Thymus (tissue), 11 donors: ENCODE measurements at regions not wholly inside any gene's neighbourhood (a gene's known extent, or its start where the extent isn't known, plus 50 kb on each side); places are given as distances from the start of the nearest gene placed in this dataset.
"Not testable (repeated sequence)": the region's sequence is repeated elsewhere in the genome, so short reads cannot be mapped to it uniquely, and the experiment has no call there.

Source experiments
- DNase-seq, 9 donors: peaks; one replicate each; pipeline ENCODE4 v3.0.0-alpha.2; 2013; ENCODE audit warnings: low spot score in 9 of 9, low read depth in 6 of 9, missing footprints in 1 of 9
- H3K27ac ChIP-seq, 2 donors: one replicate each; pipeline ENCODE4 v1.5.1; 2013; ENCODE audit warnings: control low read depth in 1 of 2, low read depth in 1 of 2, low read length in 1 of 2, mild to moderate bottlenecking in 1 of 2, moderate library complexity in 1 of 2
- H3K27me3 ChIP-seq, 2 donors: one replicate each; pipeline ENCODE4 v1.5.1; 2013; ENCODE audit warnings: low read length in 1 of 2; ENCODE audit not compliant: control insufficient read depth in 2 of 2, insufficient read depth in 1 of 2
- H3K36me3 ChIP-seq, 2 donors: one replicate each; pipeline ENCODE4 v1.5.1; 2013; ENCODE audit warnings: low read length in 1 of 2, mild to moderate bottlenecking in 1 of 2, moderate library complexity in 1 of 2; ENCODE audit not compliant: control insufficient read depth in 2 of 2, insufficient read depth in 2 of 2
- H3K4me1 ChIP-seq, 2 donors: one replicate each; pipeline ENCODE4 v1.5.1; 2013; ENCODE audit warnings: low read length in 2 of 2; ENCODE audit not compliant: control insufficient read depth in 2 of 2, insufficient read depth in 2 of 2
- H3K4me3 ChIP-seq, 2 donors: one replicate each; pipeline ENCODE4 v1.5.1; 2013; ENCODE audit warnings: low read length in 2 of 2, control low read depth in 1 of 2, mild to moderate bottlenecking in 1 of 2
- H3K9me3 ChIP-seq, 2 donors: one replicate each; pipeline ENCODE4 v1.5.1; 2013; ENCODE audit warnings: low read length in 1 of 2, mild to moderate bottlenecking in 1 of 2; ENCODE audit not compliant: control insufficient read depth in 2 of 2, insufficient read depth in 1 of 2
- WGBS: extraction: QIAGEN DNeasy Blood & Tissue Kit; methylation state at CpG from one replicate; pipeline ENCODE4 v1.1.7; 2013; 5-methylcytosine and 5-hydroxymethylcytosine counted together
- donor health status: healthy.

DNA sequence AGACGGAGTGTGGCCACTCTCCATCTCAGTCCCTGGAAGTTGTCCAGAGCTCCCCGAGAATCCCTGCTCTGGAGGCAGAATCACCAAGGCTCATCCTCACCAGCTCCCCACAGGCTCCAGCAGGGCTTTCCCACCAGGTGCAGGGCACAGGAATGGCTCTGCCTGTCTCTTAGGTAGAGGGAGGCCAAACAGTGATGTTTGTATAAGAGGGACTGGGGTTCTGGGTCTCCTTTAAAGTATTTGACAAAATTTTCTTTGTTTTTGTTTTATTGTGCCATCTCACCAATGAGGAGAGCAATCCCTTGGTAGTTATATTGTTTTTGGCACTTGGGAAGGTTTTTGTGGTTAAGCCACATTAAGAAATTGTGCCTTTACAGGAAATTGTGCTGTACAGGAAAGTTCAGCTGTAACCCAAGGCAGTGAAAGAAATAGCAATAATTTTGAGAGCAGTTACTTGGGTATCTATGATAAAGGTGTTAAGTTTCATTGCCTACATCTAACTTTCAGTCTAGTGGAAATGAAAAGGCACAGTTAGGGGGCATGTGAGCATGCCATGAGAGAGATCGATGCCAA is 219.3 kb upstream of the PRSS58 start:
- peak overlapping the region; percentile 65 to 86 for H3K27ac ChIP-seq
- no peak overlapping the region for H3K4me3 ChIP-seq
- no peaks in the 10 kb centered on the region for H3K36me3 ChIP-seq
- no peak for DNase-seq
- 29% methylated on average over 3 of the region's 3 CpGs for WGBS
- no peaks in the 10 kb centered on the region for H3K9me3 ChIP-seq
- peaks cover 10 to 66% of the 10 kb centered on the region in 2 donors for H3K4me1 ChIP-seq
- no peaks in the 10 kb centered on the region for H3K27me3 ChIP-seq

DNA sequence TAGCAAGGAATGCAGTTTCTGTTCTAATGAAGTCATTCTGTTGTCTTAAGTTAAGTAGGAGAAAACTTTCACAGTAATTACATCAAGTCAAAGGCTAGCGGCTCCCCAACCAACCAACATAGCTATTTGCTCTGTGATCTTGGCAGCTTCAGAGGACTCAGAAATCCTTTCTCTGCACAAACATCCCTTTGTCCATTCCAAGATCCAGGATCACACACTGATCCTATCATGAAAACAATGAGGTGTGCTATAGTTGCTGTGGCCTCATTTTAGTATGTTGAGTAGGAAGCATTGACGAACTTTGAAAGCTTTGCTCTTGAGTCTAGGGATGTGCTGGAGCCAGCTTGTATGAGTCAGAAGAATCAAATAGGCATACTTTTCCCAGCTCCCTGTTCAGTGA is 218.2 kb upstream of the PRSS58 start:
- Histone ChIP-seq H3K36me3 (no peaks in the 10 kb centered on the region), H3K4me3 (no peak overlapping the region), H3K4me1 (peaks cover 8 to 63% of the 10 kb centered on the region in 2 donors), H3K9me3 (no peaks in the 10 kb centered on the region), H3K27me3 (no peaks in the 10 kb centered on the region), H3K27ac (no peak overlapping the region)
- no peak for DNase-seq
- 88% methylated on average over 2 of the region's 2 CpGs for WGBS

GRCh38 chr7:142471820-142472219 is 214.0 kb upstream of the PRSS58 start:
- Histone ChIP-seq H3K27me3 (no peaks in the 10 kb centered on the region), H3K27ac (no peak overlapping the region), H3K36me3 (no peaks in the 10 kb centered on the region), H3K4me1 (peaks cover 19 to 72% of the 10 kb centered on the region in 2 donors), H3K9me3 (no peaks in the 10 kb centered on the region), H3K4me3 (no peak overlapping the region)
- DNase-seq: no peak
- 32% methylated on average over 1 of the region's 1 CpG for WGBS

DNA sequence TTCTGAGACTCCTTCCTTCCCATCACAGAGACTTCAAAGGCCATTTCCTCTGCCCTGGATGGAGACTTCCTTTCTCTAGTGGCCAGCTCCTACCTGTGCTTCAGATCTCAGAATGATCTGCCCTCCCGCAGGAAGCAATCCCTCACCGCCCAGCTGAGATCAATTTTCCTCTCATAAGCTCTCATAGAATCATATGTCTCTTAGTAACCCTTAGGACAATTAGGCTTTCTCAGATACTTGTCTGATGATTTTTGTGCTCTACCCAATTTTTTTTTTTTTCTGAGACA is 212.6 kb upstream of the PRSS58 start:
- no peak overlapping the region for H3K4me3 ChIP-seq
- no peak for DNase-seq
- H3K36me3 ChIP-seq: peaks cover 0 to 3% of the 10 kb centered on the region in 2 donors
- no peaks in the 10 kb centered on the region for H3K27me3 ChIP-seq
- H3K9me3 ChIP-seq: no peaks in the 10 kb centered on the region
- no peak overlapping the region for H3K27ac ChIP-seq
- H3K4me1 ChIP-seq: peaks cover 19 to 71% of the 10 kb centered on the region in 2 donors
- 57% methylated on average over 2 of the region's 2 CpGs for WGBS

DNA sequence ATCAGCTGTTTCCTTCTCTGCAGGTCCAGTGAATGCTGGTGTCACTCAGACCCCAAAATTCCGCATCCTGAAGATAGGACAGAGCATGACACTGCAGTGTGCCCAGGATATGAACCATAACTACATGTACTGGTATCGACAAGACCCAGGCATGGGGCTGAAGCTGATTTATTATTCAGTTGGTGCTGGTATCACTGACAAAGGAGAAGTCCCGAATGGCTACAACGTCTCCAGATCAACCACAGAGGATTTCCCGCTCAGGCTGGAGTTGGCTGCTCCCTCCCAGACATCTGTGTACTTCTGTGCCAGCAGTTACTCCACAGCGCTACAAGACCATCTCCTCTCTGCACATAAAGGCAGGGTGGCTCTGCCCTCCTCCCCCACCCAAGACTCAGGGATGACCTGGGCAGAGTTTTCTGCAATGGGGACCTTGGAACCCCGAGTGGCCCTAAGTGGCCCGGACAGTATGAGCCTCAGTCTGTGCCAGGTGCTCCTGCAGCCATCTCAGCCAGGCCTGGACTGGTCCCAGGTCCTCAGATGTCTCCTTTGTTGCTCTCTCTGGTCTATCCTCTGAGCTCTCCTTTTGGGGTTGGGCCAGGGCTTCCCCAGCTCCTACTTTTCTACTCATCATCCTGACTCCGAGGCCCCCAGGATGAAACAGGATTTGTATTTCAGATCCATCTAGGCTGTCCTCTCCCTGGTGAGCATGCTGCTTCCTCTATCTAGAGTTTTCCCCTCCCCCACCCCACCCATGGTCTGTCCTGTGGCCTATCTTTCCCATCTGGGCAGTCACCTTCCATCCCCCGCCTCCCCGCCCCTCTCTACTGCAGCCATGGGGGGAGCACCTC is 212.1 kb upstream of the PRSS58 start:
- 25% methylated on average over 11 of the region's 11 CpGs for WGBS
- Histone ChIP-seq H3K4me3 (no peak overlapping the region), H3K27ac (peak overlapping the region in 1 of 2 donors; percentile 42), H3K4me1 (peaks cover 19 to 75% of the 10 kb centered on the region in 2 donors), H3K9me3 (no peaks in the 10 kb centered on the region), H3K36me3 (peaks cover 0 to 3% of the 10 kb centered on the region in 2 donors), H3K27me3 (no peaks in the 10 kb centered on the region)
- no peak for DNase-seq

DNA sequence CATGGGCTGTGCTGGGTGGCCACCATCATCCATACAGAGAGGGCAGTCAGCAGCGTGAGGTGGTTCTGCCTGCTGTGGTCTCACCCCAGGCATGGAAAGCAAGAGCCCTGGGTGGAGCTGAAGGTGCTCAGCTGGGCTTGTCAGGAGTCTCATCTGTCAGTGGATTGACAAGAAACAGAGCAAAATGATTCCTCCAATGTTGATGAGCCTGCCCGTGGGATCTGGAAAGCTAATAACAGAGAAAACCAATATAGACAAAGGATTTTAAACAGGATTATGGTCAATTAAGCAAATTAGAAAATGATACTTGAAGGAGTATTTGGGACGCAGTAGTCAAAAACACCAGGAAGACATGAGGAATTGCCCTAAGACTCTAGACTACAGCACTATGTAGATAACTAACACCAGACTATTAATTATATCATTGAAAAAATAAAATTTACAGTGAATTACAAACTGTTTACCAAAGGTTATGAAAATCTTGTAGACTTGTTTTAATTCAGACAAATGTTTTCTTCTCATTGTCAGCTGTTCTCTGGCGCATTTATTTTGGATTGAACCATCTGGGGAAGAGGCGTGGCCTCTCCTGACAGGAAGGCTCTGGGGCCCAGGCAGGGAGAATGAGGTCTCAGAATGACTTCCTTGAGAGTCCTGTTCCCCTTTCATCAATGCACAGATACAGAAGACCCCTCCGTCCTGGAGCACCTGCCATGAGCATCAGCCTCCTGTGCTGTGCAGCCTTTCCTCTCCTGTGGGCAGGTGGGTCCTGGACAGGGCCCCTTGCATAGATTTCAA is 211.2 kb upstream of the PRSS58 start:
- DNase-seq: no peak
- Histone ChIP-seq H3K4me1 (peaks cover 19 to 74% of the 10 kb centered on the region in 2 donors), H3K4me3 (no peak overlapping the region), H3K27ac (peak overlapping the region in 1 of 2 donors; percentile 42), H3K36me3 (peaks cover 0 to 3% of the 10 kb centered on the region in 2 donors), H3K9me3 (no peaks in the 10 kb centered on the region), H3K27me3 (no peaks in the 10 kb centered on the region)
- 55% methylated on average over 6 of the region's 6 CpGs for WGBS

DNA sequence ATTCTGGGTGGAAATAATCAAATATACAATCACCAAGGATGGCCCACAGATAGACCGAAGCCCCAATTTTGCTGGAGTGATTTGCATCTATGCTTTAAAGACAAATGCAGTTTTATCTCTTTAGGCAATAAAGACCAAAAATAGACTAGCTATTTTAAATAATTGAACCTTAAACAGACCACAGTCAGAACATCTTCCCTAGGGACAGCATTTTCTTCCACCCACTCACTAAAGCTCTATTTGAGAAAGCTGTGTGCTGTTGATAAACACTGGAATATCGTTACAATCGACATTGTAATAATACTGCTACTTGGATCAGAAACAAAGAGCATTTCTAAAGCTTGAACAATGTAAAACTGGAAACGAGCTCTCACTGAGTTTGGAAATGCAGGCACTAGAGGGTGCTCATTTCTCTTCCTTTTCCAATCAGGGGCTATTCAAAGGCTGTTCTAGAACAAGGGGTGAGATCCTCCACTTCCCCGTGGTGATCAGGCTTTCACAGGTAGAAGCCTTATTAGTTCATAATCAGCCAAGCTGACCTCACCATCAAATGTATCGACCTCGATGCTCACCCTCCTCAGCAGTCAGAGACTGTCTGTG is 209.3 kb upstream of the PRSS58 start:
- not testable (repeated sequence) for DNase-seq, H3K9me3 ChIP-seq, H3K4me3 ChIP-seq, H3K36me3 ChIP-seq, H3K27me3 ChIP-seq
- WGBS: 59% methylated on average over 7 of the region's 7 CpGs
- Histone ChIP-seq H3K27ac (peak overlapping the region in 1 of 2 donors; percentile 36), H3K4me1 (peaks cover 31 to 86% of the 10 kb centered on the region in 2 donors)

DNA sequence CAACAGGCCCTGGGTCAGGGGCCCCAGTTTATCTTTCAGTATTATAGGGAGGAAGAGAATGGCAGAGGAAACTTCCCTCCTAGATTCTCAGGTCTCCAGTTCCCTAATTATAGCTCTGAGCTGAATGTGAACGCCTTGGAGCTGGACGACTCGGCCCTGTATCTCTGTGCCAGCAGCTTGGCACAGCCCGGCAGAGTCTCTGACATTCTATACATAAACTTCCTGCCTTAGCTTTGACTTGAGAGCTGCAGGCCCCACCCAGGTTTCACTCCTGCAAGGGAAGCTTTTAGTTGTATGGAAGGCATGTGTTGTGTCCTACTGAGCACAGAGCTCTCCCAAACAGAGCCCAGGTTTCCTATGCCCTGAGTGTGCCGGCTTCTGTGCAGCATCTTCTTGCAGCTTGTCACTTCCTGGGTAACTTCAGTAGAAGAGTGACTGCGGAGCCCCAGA is 205.6 kb upstream of the PRSS58 start:
- Histone ChIP-seq H3K27ac (peak overlapping the region; percentile 68 to 91), H3K36me3 (peaks cover 0 to 3% of the 10 kb centered on the region in 2 donors), H3K4me3 (peak overlapping the region; percentile 14 to 42), H3K9me3 (no peaks in the 10 kb centered on the region), H3K27me3 (no peaks in the 10 kb centered on the region), H3K4me1 (peaks cover 20 to 81% of the 10 kb centered on the region in 2 donors)
- peak in 3 of 9 donors; percentile 44 to 80 (median 50) for DNase-seq
- WGBS: 9% methylated on average over 6 of the region's 6 CpGs
